GM12873 (cell line): ENCODE measurements at regions not wholly inside any gene's neighbourhood (a gene's known extent, or its start where the extent isn't known, plus 50 kb on each side); places are given as distances from the start of the nearest gene placed in this dataset.

Experiments used
- TF ChIP-seq, protein P1 (sequence below): IDR thresholded peaks from 2 replicates; pipeline ENCODE4 v1.5.1; 2012; ENCODE audit warnings: low read depth, mild to moderate bottlenecking, moderate library complexity, low read length, control low read depth; ENCODE audit not compliant: insufficient read depth; ENCODE audit errors: missing control alignments

DNA sequence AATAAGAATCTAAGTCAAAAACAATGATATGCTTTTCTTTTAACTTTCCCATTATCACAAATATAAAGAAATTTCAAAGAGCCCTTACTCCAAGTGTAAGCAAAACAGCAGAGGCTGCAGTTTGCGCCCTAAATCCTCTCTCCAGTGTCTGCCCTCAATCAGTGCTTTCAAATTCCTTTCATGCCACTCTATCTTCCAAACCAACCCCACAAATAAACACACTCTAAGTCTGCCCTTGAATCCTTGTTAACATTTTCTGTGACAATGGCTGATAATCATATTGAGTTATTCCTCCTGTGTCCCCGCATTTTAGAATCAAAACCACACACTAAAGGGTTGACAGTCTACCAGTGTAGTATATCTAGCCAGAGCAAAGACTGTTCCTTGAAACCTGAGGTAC lies 317.9 kb upstream of the MARCKS start:
- TF ChIP-seq, protein P1, sequence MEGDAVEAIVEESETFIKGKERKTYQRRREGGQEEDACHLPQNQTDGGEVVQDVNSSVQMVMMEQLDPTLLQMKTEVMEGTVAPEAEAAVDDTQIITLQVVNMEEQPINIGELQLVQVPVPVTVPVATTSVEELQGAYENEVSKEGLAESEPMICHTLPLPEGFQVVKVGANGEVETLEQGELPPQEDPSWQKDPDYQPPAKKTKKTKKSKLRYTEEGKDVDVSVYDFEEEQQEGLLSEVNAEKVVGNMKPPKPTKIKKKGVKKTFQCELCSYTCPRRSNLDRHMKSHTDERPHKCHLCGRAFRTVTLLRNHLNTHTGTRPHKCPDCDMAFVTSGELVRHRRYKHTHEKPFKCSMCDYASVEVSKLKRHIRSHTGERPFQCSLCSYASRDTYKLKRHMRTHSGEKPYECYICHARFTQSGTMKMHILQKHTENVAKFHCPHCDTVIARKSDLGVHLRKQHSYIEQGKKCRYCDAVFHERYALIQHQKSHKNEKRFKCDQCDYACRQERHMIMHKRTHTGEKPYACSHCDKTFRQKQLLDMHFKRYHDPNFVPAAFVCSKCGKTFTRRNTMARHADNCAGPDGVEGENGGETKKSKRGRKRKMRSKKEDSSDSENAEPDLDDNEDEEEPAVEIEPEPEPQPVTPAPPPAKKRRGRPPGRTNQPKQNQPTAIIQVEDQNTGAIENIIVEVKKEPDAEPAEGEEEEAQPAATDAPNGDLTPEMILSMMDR: no peak

DNA sequence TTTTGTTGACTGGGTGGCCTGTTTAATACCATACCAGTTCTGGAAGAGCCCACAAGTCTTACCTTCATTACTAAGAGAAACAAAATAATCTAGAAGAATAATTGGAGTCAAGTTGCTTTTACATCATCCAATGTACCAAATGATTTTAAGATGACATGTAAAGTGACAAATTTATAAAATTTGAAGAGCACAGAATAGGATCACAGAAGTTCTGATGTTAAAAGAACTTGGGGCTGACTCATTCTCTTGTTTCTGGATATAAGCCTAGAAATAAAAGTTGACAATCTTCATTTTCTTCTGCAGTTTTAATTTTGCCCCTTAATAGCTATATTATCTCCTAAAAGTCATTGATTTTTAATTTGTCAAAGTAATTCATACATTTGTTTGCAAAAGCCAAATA lies 317.5 kb upstream of the MARCKS start:
- TF ChIP-seq, protein P1: no peak

DNA sequence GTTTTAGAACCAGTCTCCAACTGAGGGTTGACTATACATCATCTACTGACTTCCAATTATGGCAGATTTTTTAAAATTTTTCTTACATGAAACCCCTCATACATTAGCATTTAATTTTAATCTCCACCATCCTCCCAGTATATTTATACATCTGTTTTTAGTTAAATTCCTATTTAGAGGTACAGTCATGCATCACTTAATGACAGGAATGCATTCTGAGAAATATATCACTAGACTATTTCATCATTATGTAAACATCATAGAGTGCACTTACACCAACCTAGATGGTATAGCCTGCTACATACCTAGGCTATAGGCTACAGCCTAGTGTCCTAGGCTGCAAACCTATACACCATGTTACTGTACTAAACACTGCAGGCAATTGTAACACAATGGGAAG lies 316.7 kb upstream of the MARCKS start:
- TF ChIP-seq, protein P1: no peak

DNA sequence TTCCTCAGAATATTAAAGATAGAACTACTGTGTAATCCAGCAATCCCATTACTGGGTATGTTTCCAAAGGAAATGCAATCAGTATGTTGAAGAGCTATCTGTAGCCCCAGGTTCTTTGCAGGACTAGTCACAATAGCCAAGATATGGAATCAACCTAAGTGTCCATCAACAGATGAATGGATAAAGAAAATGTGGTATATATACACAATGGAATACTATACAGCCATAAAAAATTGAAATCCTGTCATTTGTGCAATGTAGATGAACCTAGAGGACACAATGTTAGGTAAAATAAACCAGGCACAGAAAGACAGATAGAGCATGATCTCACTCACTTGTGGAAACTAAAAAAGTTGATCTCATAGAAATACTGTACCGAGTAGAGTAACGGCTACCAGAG lies 306.0 kb upstream of the MARCKS start:
- TF ChIP-seq, protein P1: no peak

DNA sequence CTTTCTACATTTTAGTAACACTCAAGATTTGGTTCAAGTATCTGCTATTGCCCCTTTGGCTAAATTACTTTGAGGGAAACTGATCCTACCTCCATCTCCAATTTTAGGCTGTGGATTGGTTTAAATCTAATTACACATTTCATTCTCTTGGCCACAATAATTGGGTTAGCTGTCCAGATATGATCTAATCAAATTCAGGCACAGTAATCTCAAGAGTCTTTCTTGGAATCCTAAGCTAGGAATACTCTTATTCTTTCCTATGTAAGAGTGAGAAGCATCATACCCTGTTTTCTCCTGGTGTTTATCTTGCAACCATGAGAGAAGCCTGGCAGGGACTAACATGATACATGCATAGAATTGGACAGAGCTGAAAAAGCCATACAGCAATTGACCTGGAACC lies 300.4 kb upstream of the MARCKS start:
- TF ChIP-seq, protein P1: no peak

DNA sequence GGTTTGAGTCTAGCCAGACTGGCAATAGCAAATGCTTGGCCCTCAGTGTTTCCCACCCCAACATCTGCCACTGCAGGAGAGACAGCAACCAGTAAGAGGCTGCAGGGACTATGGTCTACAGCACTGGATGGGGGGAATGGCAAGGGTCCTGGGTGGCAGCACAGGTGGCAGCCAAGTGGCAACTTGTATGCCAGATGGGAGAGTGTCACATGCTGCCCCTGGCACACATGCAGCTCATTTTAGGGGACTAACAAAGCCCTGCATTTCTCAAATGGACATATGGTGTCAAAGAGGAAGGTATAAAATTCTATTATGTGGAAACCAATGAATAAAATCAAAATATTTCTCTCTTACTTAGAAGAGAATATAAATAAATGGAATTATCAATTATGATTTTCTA lies 298.7 kb upstream of the MARCKS start:
- TF ChIP-seq, protein P1: no peak

DNA sequence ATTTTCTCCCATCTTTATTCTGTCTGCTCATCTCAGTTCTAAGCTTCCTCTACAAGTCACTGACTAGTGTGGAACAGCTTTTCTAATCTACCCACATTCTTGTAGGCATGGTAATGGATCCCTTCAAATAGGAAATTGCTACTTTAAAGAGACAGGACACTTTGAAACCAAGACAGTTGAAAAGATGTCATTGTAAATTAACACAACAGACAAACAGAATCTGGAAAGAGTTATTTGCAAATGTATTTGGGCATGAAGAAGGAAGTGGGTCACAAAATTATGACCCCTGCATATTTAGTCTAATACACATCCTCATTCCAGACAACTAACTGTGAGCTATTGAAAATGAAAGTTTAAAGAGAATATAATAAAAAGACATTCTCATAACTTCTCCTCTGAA lies 298.2 kb upstream of the MARCKS start:
- TF ChIP-seq, protein P1: no peak
